GM12874 (cell line): ENCODE measurements at regions not wholly inside any gene's neighbourhood (a gene's known extent, or its start where the extent isn't known, plus 50 kb on each side); places are given as distances from the start of the nearest gene placed in this dataset.

Source experiments
- TF ChIP-seq, protein P1 (sequence below): IDR thresholded peaks from 2 replicates; pipeline ENCODE4 v1.5.1; 2011; ENCODE audit warnings: low read depth, mild to moderate bottlenecking, control low read depth, low read length, moderate library complexity; ENCODE audit not compliant: insufficient read depth

DNA sequence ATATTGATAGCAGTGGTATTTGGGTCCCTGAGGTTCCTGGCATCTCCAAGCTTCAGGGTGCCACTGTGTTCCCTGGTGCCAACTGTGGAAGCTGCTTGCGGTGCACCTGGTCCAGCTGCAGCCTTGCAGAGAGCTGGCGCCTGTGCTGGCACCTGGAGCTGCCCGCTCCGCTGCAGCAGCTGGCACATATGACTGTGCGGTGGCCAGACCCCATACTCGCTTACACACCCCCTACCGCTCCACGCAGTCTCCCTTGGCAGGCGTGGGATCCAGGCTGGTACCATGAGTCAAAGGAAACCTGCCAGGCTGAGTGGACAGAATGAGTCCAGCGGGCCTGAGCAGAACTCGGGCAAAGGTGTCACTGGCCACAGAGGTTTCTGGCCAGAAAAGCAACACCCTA lies 89.9 kb upstream of the JAZF1 start:
- TF ChIP-seq, protein P1, sequence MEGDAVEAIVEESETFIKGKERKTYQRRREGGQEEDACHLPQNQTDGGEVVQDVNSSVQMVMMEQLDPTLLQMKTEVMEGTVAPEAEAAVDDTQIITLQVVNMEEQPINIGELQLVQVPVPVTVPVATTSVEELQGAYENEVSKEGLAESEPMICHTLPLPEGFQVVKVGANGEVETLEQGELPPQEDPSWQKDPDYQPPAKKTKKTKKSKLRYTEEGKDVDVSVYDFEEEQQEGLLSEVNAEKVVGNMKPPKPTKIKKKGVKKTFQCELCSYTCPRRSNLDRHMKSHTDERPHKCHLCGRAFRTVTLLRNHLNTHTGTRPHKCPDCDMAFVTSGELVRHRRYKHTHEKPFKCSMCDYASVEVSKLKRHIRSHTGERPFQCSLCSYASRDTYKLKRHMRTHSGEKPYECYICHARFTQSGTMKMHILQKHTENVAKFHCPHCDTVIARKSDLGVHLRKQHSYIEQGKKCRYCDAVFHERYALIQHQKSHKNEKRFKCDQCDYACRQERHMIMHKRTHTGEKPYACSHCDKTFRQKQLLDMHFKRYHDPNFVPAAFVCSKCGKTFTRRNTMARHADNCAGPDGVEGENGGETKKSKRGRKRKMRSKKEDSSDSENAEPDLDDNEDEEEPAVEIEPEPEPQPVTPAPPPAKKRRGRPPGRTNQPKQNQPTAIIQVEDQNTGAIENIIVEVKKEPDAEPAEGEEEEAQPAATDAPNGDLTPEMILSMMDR: no peak

DNA sequence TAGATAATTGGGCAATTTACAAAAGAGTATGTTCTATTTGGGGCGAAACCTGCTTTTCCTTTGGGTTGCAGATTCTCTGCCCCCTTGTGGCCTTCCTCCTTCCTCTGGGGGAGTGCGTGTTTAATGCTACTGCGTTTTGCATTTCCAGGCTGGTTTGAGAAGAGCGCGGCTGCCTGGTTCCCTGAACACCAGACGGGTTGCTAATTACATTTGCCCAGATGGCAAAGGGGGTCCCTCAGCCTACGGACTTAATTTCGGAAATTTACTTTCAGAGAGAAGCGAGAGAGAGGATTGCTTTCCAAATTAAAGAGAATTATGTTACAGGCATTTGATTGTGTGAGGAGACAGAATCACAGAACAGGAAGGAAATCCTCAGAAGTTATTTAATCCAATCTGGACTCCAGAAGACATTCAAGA lies 91.9 kb upstream of the JAZF1 start:
- TF ChIP-seq, protein P1: peak; percentile 17; the same call in 1 of the 2 replicates

DNA sequence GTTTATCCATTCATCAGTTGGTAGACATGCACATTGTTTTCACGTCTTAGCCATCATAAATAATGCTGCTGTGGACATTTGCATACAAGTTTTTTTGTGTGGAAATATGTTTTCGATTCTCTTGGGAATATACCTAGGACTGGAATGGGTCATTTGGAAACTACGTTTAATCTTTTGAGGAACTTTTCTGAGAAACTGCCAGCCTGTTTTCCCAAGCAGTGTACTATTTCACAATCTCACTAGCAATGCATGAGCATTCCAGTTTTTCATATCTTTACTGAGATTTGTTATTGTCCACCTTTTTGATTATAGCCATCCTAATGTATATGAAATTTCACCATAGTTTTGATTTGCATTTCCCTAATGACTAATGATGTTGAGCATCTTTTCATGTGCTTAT lies 95.7 kb upstream of the JAZF1 start:
- TF ChIP-seq, protein P1: no peak

DNA sequence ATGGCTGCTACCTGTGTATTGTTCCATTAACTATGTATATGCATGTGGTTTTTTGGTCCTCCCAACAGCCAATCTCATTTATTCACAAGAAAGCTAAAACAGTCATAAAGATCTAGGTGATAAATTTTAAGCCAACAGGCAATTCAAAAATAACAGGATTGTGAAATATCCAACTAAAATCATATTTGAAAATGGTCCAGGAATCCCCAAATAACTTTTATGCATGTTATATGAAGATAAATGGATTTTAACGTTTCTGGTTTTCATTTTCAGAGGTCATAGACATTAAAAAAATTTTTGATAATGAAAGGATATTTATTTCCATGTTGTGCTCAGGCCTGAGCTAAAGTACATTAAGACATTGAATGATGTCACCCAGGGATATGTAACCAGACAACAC lies 96.8 kb upstream of the JAZF1 start:
- TF ChIP-seq, protein P1: no peak

DNA sequence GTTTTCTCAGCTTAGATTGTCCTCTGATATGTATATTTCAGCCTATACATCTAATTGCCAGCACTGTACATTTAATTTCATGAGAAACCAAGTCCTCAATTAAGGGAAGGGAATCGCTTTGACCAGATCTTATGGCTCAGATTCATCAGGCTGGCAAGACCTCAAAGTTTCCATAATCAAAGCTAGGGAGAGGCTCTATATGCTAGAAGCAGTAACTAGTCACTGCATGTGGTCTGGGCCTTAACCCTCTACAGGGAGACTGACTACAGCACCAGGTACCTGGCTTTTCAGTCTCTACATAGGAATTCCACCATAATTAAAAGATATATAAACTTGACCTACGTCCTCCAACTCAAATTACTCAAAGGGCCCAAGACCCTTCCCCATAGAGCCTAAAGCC lies 97.4 kb upstream of the JAZF1 start:
- TF ChIP-seq, protein P1: no peak

DNA sequence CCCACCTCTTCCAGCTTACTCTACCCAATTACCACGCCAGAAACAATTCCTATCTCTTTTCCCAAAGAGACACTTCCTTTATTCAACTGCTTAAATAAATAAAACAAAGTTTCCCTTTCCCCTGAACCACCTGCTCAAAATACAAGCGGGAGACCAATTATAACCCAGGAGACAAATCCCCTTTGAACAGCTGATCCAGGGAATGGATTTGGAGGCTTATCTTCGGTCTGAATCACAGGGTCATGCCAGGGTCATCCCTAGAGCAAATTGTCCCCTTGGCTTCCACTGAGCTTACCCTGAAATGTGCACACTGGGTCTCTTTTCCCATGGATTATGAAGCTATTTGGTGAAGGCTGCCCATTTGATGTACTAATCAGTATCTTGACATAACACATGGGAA lies 99.9 kb upstream of the JAZF1 start:
- TF ChIP-seq, protein P1: no peak

DNA sequence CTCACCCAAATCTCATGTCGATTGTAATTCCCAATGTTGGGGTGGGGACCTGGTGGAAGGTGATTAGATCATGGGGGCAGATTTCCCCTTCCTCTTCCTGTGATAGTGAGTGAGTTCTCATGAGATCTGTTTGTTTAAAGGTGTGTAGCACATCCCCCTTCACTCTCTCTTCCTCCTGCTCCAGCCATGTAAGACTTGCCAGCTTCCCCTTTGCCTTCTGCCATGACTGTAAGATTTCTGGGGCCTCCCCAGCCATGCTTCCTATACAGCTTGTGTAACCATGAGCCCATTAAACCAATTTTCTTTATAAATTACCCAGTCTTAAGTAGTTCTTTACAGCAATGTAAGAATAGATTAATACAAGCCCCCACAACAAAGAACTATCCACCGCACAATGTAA lies 109.9 kb upstream of the JAZF1 start:
- TF ChIP-seq, protein P1: no peak

DNA sequence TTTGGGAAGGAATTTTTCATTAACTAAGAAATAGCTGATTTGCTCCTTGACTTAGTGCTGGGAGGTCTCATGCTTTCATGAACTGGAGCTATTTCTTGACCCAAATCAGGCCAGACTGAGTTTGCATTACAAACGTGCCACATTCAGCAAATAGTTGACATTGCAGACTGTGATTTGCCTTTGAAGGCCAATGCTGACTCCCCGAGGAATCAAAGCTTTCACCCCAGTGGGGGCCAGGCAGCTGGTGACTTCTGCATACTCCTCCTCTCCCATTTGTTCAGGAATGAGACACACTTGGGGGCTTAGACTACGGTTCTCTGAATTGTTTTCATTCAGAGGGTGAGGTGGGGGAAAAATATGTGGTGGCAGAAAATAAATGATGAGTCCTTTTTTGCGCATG lies 111.0 kb upstream of the JAZF1 start:
- TF ChIP-seq, protein P1: no peak
